ENCODE measurements at regions not wholly inside any gene's neighbourhood (a gene's known extent, or its start where the extent isn't known, plus 50 kb on each side); places are given as distances from the start of the nearest gene placed in this dataset.

GRCh38 chr4:138049355-138049754 lies 192.8 kb downstream of the SLC7A11 start:
- no peaks in the 10 kb centered on the region for H3K4me1 Mint-ChIP-seq
- no peak for DNase-seq
- H3K36me3 Mint-ChIP-seq (ENCODE audit: low read depth): no peaks in the 10 kb centered on the region
- POLR2A ChIA-PET: no interaction called here
- no peak overlapping the region for H3K27ac Mint-ChIP-seq
- ATAC-seq: no peak
- H3K27me3 Mint-ChIP-seq: no peaks in the 10 kb centered on the region
- no peak overlapping the region for H3K4me3 Mint-ChIP-seq
- intact Hi-C loops (cut with DNase I, micrococcal nuclease): no loop called here
- no peaks in the 10 kb centered on the region for H3K9me3 Mint-ChIP-seq (ENCODE audit: low read depth)
- CTCF ChIA-PET: no interaction called here

GRCh38 chr4:138047290-138047689 lies 194.9 kb downstream of the SLC7A11 start:
- DNase-seq (no peak), ATAC-seq (no peak)
- Mint-ChIP-seq H3K4me1 (no peaks in the 10 kb centered on the region), H3K9me3 (ENCODE audit: low read depth) (no peaks in the 10 kb centered on the region), H3K4me3 (no peak overlapping the region), H3K27ac (no peak overlapping the region), H3K27me3 (no peaks in the 10 kb centered on the region), H3K36me3 (ENCODE audit: low read depth) (no peaks in the 10 kb centered on the region)
- ChIA-PET CTCF (no interaction called here), POLR2A (no interaction called here)
- intact Hi-C loops (cut with DNase I, micrococcal nuclease): no loop called here

GRCh38 chr4:138045036-138045435 lies 197.1 kb downstream of the SLC7A11 start:
- POLR2A ChIA-PET: no interaction called here
- H3K4me3 Mint-ChIP-seq: no peak overlapping the region
- CTCF ChIA-PET: no interaction called here
- intact Hi-C loops (cut with DNase I, micrococcal nuclease): no loop called here
- no peak for ATAC-seq
- H3K27me3 Mint-ChIP-seq: no peaks in the 10 kb centered on the region
- H3K4me1 Mint-ChIP-seq: no peaks in the 10 kb centered on the region
- DNase-seq: no peak
- no peaks in the 10 kb centered on the region for H3K9me3 Mint-ChIP-seq (ENCODE audit: low read depth)
- no peak overlapping the region for H3K27ac Mint-ChIP-seq
- H3K36me3 Mint-ChIP-seq (ENCODE audit: low read depth): no peaks in the 10 kb centered on the region

- Mint-ChIP-seq H3K36me3 (ENCODE audit: low read depth) (no peaks in the 10 kb centered on the region), H3K27ac (no peak overlapping the region), H3K27me3 (no peaks in the 10 kb centered on the region), H3K4me3 (no peak overlapping the region), H3K4me1 (no peaks in the 10 kb centered on the region), H3K9me3 (ENCODE audit: low read depth) (no peaks in the 10 kb centered on the region)
- no peak for ATAC-seq
- intact Hi-C loops (cut with DNase I, micrococcal nuclease): loop anchor here in 1 of 2 experiments (5.0 kb wide), 1 partner anchor 143 kb away; no protein-coding TSS in a partner anchor
- DNase-seq: no peak
- ChIA-PET POLR2A (no interaction called here), CTCF (no interaction called here)
These were observed 203.1 kb downstream of the SLC7A11 start for GRCh38 chr4:138039010-138039409.

- intact Hi-C loops (cut with DNase I, micrococcal nuclease): loop anchor here in 1 of 2 experiments (2.0 to 5.0 kb wide), 2 partner anchors 145 to 833 kb away; no protein-coding TSS in a partner anchor
- no peak overlapping the region for H3K27ac Mint-ChIP-seq
- no peak overlapping the region for H3K4me3 Mint-ChIP-seq
- no peaks in the 10 kb centered on the region for H3K9me3 Mint-ChIP-seq (ENCODE audit: low read depth)
- H3K4me1 Mint-ChIP-seq: no peaks in the 10 kb centered on the region
- ChIA-PET POLR2A (no interaction called here), CTCF (interaction anchor here (1.5 kb wide), 1 partner anchor 643 kb away, joined by 4 read pairs; no protein-coding TSS in a partner anchor)
- DNase-seq: no peak
- H3K27me3 Mint-ChIP-seq: no peaks in the 10 kb centered on the region
- ATAC-seq: no peak
- H3K36me3 Mint-ChIP-seq (ENCODE audit: low read depth): no peaks in the 10 kb centered on the region
These were observed 204.5 kb downstream of the SLC7A11 start for GRCh38 chr4:138037696-138038095.

- CTCF ChIA-PET: interaction anchor here (1.6 kb wide), 1 partner anchor 645 kb away, joined by 7 read pairs; no protein-coding TSS in a partner anchor
- peak; percentile 47 for ATAC-seq
- POLR2A ChIA-PET: no interaction called here
- Mint-ChIP-seq H3K4me3 (no peak overlapping the region), H3K4me1 (no peaks in the 10 kb centered on the region), H3K36me3 (ENCODE audit: low read depth) (no peaks in the 10 kb centered on the region), H3K9me3 (ENCODE audit: low read depth) (no peaks in the 10 kb centered on the region), H3K27me3 (no peaks in the 10 kb centered on the region), H3K27ac (no peak overlapping the region)
- intact Hi-C loops (cut with DNase I, micrococcal nuclease): loop anchor here (1.0 to 5.0 kb wide), 5 partner anchors 54 to 835 kb away; no protein-coding TSS in a partner anchor
- peak; percentile 5 for DNase-seq
These were observed 206.3 kb downstream of the SLC7A11 start for GRCh38 chr4:138035781-138036258.

GRCh38 chr4:138034871-138035270 lies 207.3 kb downstream of the SLC7A11 start:
- Mint-ChIP-seq H3K27me3 (no peaks in the 10 kb centered on the region), H3K27ac (no peak overlapping the region), H3K4me3 (no peak overlapping the region), H3K4me1 (no peaks in the 10 kb centered on the region), H3K36me3 (ENCODE audit: low read depth) (no peaks in the 10 kb centered on the region), H3K9me3 (ENCODE audit: low read depth) (no peaks in the 10 kb centered on the region)
- no peak for ATAC-seq
- intact Hi-C loops (cut with DNase I, micrococcal nuclease): loop anchor here (1.0 to 5.0 kb wide), 4 partner anchors 55 to 646 kb away; no protein-coding TSS in a partner anchor
- ChIA-PET CTCF (interaction anchor here (1.6 kb wide), 1 partner anchor 646 kb away, joined by 7 read pairs; no protein-coding TSS in a partner anchor), POLR2A (no interaction called here)
- no peak for DNase-seq

GRCh38 chr4:138032222-138032621 lies 209.9 kb downstream of the SLC7A11 start:
- no peaks in the 10 kb centered on the region for H3K27me3 Mint-ChIP-seq
- ATAC-seq (no peak), DNase-seq (no peak)
- no peak overlapping the region for H3K4me3 Mint-ChIP-seq
- intact Hi-C loops (cut with DNase I, micrococcal nuclease): no loop called here
- H3K36me3 Mint-ChIP-seq (ENCODE audit: low read depth): no peaks in the 10 kb centered on the region
- no peaks in the 10 kb centered on the region for H3K4me1 Mint-ChIP-seq
- CTCF ChIA-PET: interaction anchor here (0.6 kb wide), 1 partner anchor 413 kb away, joined by 3 read pairs; no protein-coding TSS in a partner anchor
- H3K27ac Mint-ChIP-seq: no peak overlapping the region
- POLR2A ChIA-PET: no interaction called here
- H3K9me3 Mint-ChIP-seq (ENCODE audit: low read depth): no peaks in the 10 kb centered on the region

GRCh38 chr4:138030375-138030774 lies 211.8 kb downstream of the SLC7A11 start:
- Mint-ChIP-seq H3K27ac (no peak overlapping the region), H3K9me3 (ENCODE audit: low read depth) (no peaks in the 10 kb centered on the region), H3K36me3 (ENCODE audit: low read depth) (no peaks in the 10 kb centered on the region), H3K4me3 (no peak overlapping the region), H3K27me3 (no peaks in the 10 kb centered on the region), H3K4me1 (no peaks in the 10 kb centered on the region)
- ChIA-PET POLR2A (no interaction called here), CTCF (interaction anchor here (1.7 kb wide), 1 partner anchor 840 kb away, joined by 3 read pairs; no protein-coding TSS in a partner anchor)
- ATAC-seq (no peak), DNase-seq (no peak)
- intact Hi-C loops (cut with DNase I, micrococcal nuclease): no loop called here

GRCh38 chr4:138028923-138029322 lies 213.2 kb downstream of the SLC7A11 start:
- CTCF ChIA-PET: no interaction called here
- intact Hi-C loops (cut with DNase I, micrococcal nuclease): no loop called here
- DNase-seq (no peak), ATAC-seq (no peak)
- Mint-ChIP-seq H3K27me3 (no peaks in the 10 kb centered on the region), H3K27ac (no peak overlapping the region), H3K36me3 (ENCODE audit: low read depth) (no peaks in the 10 kb centered on the region), H3K4me3 (no peak overlapping the region), H3K4me1 (no peaks in the 10 kb centered on the region), H3K9me3 (ENCODE audit: low read depth) (no peaks in the 10 kb centered on the region)
- POLR2A ChIA-PET: no interaction called here

- no peaks in the 10 kb centered on the region for H3K9me3 Mint-ChIP-seq (ENCODE audit: low read depth)
- ChIA-PET POLR2A (no interaction called here), CTCF (no interaction called here)
- no peak overlapping the region for H3K27ac Mint-ChIP-seq
- no peak for DNase-seq
- H3K4me1 Mint-ChIP-seq: no peaks in the 10 kb centered on the region
- H3K4me3 Mint-ChIP-seq: no peak overlapping the region
- intact Hi-C loops (cut with DNase I, micrococcal nuclease): no loop called here
- H3K27me3 Mint-ChIP-seq: no peaks in the 10 kb centered on the region
- H3K36me3 Mint-ChIP-seq (ENCODE audit: low read depth): no peaks in the 10 kb centered on the region
- ATAC-seq: no peak
These were observed 220.9 kb downstream of the SLC7A11 start for GRCh38 chr4:138021139-138021830.

GRCh38 chr4:138014590-138015288 lies 227.4 kb downstream of the SLC7A11 start:
- no peaks in the 10 kb centered on the region for H3K27me3 Mint-ChIP-seq
- ChIA-PET CTCF (interaction anchor here (1.0 kb wide), 1 partner anchor 75 kb away, joined by 3 read pairs; no protein-coding TSS in a partner anchor), POLR2A (no interaction called here)
- ATAC-seq (no peak), DNase-seq (no peak)
- H3K4me1 Mint-ChIP-seq: no peaks in the 10 kb centered on the region
- intact Hi-C loops (cut with DNase I, micrococcal nuclease): no loop called here
- no peaks in the 10 kb centered on the region for H3K36me3 Mint-ChIP-seq (ENCODE audit: low read depth)
- H3K4me3 Mint-ChIP-seq: no peak overlapping the region
- no peaks in the 10 kb centered on the region for H3K9me3 Mint-ChIP-seq (ENCODE audit: low read depth)
- no peak overlapping the region for H3K27ac Mint-ChIP-seq

Data from activated CD4-positive, alpha-beta T cell treated with anti-CD3 and anti-CD28 coated beads for 36 hours (primary cell).